Left ventricle myocardium inferior (tissue), 1 donor: ENCODE measurements at regions not wholly inside any gene's neighbourhood (a gene's known extent, or its start where the extent isn't known, plus 50 kb on each side); places are given as distances from the start of the nearest gene placed in this dataset.

Experiments
- DNase-seq: peaks from one replicate; pipeline ENCODE4 v3.0.0-alpha.2; 2020
- H3K27ac ChIP-seq: fragments of 200-600 bp; replicated peaks from 2 replicates; pipeline ENCODE4 v1.8.0; 2021
- H3K27me3 ChIP-seq: fragments of 200-600 bp; 2 replicates; pipeline ENCODE4 v1.8.0; 2021; ENCODE audit warnings: low read depth
- H3K36me3 ChIP-seq: fragments of 200-600 bp; 2 replicates; pipeline ENCODE4 v1.8.0; 2021
- H3K4me1 ChIP-seq: fragments of 200-600 bp; 2 replicates; pipeline ENCODE4 v1.8.0; 2021
- H3K4me3 ChIP-seq: fragments of 200-600 bp; 2 replicates; pipeline ENCODE4 v1.8.0; 2021; ENCODE audit warnings: mild to moderate bottlenecking, moderate library complexity
- H3K9me3 ChIP-seq: fragments of 200-600 bp; replicated peaks from 2 replicates; pipeline ENCODE4 v1.8.0; 2021
- intact Hi-C: fragments of 100-400 bp; cut with micrococcal nuclease; formaldehyde crosslinking; loops from one replicate; pipeline ENCODE4 v1.11.0; 2022
- TF ChIP-seq, protein P1 (sequence below): fragments of 200-600 bp; IDR thresholded peaks from 2 replicates; pipeline ENCODE4 v1.8.0; 2021; ENCODE audit warnings: antibody characterized with exemption, mild to moderate bottlenecking, borderline replicate concordance
- donor health status: DM: no; HTN: yes; CAD: no; lungs with severe emphysema.

DNA sequence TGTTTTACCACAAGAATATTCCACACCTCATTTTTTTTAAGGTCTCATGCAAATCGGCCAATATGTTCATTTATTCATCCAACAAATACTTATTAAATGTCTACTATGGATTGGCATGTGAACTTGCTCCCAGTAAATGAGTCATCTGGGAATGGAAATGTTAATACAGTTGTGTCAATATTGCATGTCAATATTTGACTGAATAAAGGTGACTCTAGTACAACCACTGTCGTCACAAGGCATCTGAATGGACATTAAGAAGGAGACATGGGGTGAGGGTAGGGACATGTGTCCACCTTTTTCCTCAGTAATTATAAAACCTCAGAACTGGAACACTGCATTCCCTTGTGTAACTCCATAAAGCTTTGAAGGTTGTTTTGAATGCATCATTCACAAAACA lies 365.4 kb downstream of the ADCYAP1 start:
- DNase-seq: no peak
- Histone ChIP-seq H3K27ac (no peak overlapping the region), H3K27me3 (no peaks in the 10 kb centered on the region), H3K4me3 (no peak overlapping the region), H3K36me3 (no peaks in the 10 kb centered on the region), H3K9me3 (no peaks in the 10 kb centered on the region), H3K4me1 (no peaks in the 10 kb centered on the region)
- intact Hi-C loops: no loop called here
- TF ChIP-seq, protein P1, sequence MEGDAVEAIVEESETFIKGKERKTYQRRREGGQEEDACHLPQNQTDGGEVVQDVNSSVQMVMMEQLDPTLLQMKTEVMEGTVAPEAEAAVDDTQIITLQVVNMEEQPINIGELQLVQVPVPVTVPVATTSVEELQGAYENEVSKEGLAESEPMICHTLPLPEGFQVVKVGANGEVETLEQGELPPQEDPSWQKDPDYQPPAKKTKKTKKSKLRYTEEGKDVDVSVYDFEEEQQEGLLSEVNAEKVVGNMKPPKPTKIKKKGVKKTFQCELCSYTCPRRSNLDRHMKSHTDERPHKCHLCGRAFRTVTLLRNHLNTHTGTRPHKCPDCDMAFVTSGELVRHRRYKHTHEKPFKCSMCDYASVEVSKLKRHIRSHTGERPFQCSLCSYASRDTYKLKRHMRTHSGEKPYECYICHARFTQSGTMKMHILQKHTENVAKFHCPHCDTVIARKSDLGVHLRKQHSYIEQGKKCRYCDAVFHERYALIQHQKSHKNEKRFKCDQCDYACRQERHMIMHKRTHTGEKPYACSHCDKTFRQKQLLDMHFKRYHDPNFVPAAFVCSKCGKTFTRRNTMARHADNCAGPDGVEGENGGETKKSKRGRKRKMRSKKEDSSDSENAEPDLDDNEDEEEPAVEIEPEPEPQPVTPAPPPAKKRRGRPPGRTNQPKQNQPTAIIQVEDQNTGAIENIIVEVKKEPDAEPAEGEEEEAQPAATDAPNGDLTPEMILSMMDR: no peak

DNA sequence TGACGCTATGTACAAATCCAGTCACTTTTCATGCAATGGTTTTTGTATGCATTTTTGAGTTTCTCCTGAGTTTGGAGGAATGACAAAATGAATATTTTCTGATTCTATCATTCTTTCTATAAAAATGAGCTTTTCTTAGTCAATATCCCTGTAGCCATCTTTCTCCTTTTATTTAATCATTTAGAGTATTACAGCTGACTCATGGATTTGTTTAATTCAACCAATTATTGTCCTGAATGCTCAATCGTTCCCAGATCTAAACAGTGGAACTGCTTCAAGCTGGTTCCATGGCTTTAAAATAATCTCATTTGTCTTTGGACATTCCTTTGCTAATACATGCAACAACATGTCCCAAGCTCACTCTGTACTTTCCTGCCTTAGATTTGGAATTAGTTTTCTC lies 368.8 kb downstream of the ADCYAP1 start:
- Histone ChIP-seq H3K9me3 (no peaks in the 10 kb centered on the region), H3K4me1 (no peaks in the 10 kb centered on the region), H3K27me3 (no peaks in the 10 kb centered on the region), H3K4me3 (no peak overlapping the region), H3K36me3 (no peaks in the 10 kb centered on the region), H3K27ac (no peak overlapping the region)
- intact Hi-C loops: no loop called here
- TF ChIP-seq, protein P1: no peak
- no peak for DNase-seq

DNA sequence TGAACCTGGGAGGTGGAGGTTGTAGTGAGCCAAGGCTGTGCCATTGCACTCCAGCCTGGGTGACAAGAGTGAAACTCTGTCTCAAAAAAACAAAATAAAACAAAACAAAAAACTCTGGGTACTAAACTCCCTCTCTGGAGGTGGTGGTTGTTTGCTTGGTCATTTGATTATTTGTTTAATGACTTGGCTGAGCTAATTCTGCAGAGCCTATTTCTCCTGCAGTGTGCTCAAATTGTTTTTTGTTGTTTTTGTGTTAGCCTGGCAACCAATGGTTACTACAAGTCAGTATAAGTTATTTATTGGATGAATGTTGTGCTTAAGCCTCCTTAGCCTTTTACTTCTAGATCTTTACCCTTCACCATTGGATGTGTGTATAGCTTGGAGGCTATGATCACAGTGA lies 387.5 kb downstream of the ADCYAP1 start:
- TF ChIP-seq, protein P1: no peak
- Histone ChIP-seq H3K9me3 (peaks cover 2% of the 10 kb centered on the region), H3K4me3 (no peak overlapping the region), H3K27ac (no peak overlapping the region), H3K36me3 (no peaks in the 10 kb centered on the region), H3K27me3 (no peaks in the 10 kb centered on the region), H3K4me1 (no peaks in the 10 kb centered on the region)
- no peak for DNase-seq
- intact Hi-C loops: no loop called here

DNA sequence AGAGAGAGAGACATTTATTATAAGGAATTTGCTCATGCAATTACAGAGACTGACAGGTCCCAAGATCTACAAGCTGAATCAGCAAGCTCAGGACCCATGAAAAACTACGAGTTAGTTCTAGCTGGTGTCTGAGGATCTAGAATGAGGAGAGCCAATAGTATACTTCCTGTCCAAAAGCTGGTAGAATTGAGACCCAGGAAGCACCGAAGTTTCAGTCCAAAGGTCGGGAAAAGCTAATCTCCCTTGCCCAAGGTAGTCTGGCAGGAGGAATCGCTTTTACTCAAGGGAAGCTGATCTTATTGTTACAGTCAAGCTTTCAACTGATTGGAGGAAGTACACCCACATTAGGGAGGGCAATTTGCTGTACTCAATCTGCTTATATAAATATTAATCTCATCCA lies 389.6 kb downstream of the ADCYAP1 start:
- Histone ChIP-seq H3K27ac (no peak overlapping the region), H3K9me3 (no peaks in the 10 kb centered on the region), H3K36me3 (no peaks in the 10 kb centered on the region), H3K4me1 (no peaks in the 10 kb centered on the region), H3K27me3 (no peaks in the 10 kb centered on the region), H3K4me3 (no peak overlapping the region)
- TF ChIP-seq, protein P1: no peak
- DNase-seq: no peak
- intact Hi-C loops: no loop called here

DNA sequence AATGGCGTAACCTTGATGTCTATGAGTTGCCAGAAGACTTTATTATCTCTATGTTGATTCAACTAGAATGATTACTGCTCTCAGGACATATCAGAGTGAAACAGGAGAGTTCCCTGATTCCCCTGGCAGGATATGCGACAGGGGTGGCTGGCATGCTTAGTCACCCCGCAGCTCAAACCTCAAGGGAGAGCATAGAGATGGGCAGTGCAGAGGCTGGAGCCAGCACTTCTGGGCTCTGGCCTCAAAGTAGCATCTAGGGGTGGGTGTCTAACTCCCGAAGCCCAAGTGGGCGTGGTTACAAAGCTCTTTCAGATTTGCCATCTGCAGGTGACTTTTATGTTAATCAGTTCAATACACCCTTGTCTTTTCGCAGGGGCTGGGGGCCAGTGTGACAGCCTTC lies 391.6 kb downstream of the ADCYAP1 start:
- H3K36me3 ChIP-seq: no peaks in the 10 kb centered on the region
- H3K27me3 ChIP-seq: no peaks in the 10 kb centered on the region
- DNase-seq: no peak
- H3K4me1 ChIP-seq: no peaks in the 10 kb centered on the region
- TF ChIP-seq, protein P1: no peak
- no peak overlapping the region for H3K4me3 ChIP-seq
- no peak overlapping the region for H3K27ac ChIP-seq
- intact Hi-C loops: no loop called here
- H3K9me3 ChIP-seq: peaks cover 5% of the 10 kb centered on the region

DNA sequence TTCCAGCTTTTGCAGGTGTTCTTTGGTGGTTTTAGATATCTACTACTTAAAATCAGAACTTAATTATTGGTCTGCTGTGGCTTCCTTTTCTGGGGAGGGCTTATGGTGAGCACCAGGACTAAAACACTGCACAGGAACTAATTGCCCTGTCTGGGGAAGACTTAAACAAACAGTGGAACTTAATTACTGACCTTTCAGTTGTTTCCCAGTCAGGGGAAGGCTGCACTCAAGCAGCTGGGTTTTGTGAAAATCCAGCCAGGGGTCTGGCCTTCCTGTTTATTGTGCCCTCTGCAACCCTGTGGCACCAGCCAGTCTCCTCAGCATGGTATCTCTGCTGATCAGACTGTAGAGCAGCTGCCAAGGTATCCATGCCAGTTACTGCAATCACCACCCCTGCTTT lies 398.2 kb downstream of the ADCYAP1 start:
- H3K36me3 ChIP-seq: no peaks in the 10 kb centered on the region
- intact Hi-C loops: no loop called here
- peaks cover 5% of the 10 kb centered on the region for H3K9me3 ChIP-seq
- DNase-seq: no peak
- no peak overlapping the region for H3K4me3 ChIP-seq
- H3K27ac ChIP-seq: no peak overlapping the region
- no peaks in the 10 kb centered on the region for H3K27me3 ChIP-seq
- H3K4me1 ChIP-seq: no peaks in the 10 kb centered on the region
- TF ChIP-seq, protein P1: no peak
